ENCODE measurements at regions not wholly inside any gene's neighbourhood (a gene's known extent, or its start where the extent isn't known, plus 50 kb on each side); places are given as distances from the start of the nearest gene placed in this dataset.

DNA sequence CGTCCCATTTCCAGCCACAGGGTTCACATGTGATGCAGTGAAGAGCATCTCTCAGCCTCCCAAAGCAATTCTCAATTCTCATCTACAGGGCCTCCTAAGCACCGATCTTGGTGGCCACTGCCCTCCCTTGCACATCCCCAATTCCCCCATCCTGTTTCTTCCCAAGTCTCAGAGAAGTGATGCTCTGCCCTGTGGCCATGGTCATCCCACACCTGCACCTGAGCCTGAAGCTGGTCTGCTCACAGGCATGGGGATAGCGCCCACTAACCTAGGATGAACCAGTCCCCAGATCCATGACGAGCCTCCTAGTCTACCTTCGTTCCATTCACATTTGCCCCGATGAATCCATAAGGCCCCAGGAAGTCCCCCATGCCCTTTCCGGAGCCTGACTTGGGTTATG lies 201.5 kb downstream of the UACA start:
- peaks cover 4% of the 10 kb centered on the region; the same call in 1 of the 2 replicates for H3K27me3 ChIP-seq (ENCODE audit: insufficient read depth, low read length)
- no peak overlapping the region for H3K27ac ChIP-seq (ENCODE audit: low read depth, low read length)
- H3K9ac ChIP-seq (ENCODE audit: low read length): no peak overlapping the region
- H3K9me2 ChIP-seq (ENCODE audit: insufficient read depth): no peaks in the 10 kb centered on the region
- no TSS peak for BruUV-seq (replicated peaks)
- H2AFZ ChIP-seq (ENCODE audit: low read depth, low read length, poor library complexity, severe bottlenecking): no peak overlapping the region
- H3K9me3 ChIP-seq (ENCODE audit: control insufficient read depth in 1 of 2, insufficient read depth in 1 of 2, low read depth in 1 of 2, low read length in 2 of 2): no peaks in the 10 kb centered on the region
- DNase-seq (ENCODE audit: low read depth, low spot score) (no peak), ATAC-seq (no peak)
- no peaks in the 10 kb centered on the region for H3K36me3 ChIP-seq (ENCODE audit: control insufficient read depth in 1 of 2, insufficient read depth in 2 of 2, low read length in 2 of 2)
- no peak overlapping the region for H3K4me3 ChIP-seq (replicated peaks in 1 of 2; ENCODE audit: low read depth in 1 of 2, low read length in 2 of 2)
- ChIA-PET RAD21 (ENCODE audit: low non-redundant PET in 1 of 2, low total read pairs in 2 of 2, uncharacterized antibody in 2 of 2, unreplicated experiment in 2 of 2) (no interaction called here), CTCF (interaction anchor here (1.1 kb wide), 1 partner anchor 161 kb away, joined by 3 read pairs; no protein-coding TSS in a partner anchor), POLR2A (no interaction called here)
- H4K20me1 ChIP-seq (ENCODE audit: insufficient read depth): no peaks in the 10 kb centered on the region
- TF ChIP-seq POLR2A (IDR thresholded peaks at IDR 0.05; ENCODE audit: borderline replicate concordance, extremely low read depth, insufficient read depth, insufficient read length): no peak
- TF ChIP-seq, protein P1, sequence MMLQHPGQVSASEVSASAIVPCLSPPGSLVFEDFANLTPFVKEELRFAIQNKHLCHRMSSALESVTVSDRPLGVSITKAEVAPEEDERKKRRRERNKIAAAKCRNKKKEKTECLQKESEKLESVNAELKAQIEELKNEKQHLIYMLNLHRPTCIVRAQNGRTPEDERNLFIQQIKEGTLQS (IDR thresholded peaks at IDR 0.05): no peak
- no peak for TF ChIP-seq ZFX (IDR thresholded peaks at IDR 0.05)
- TF ChIP-seq EGR1 (IDR thresholded peaks at IDR 0.05; ENCODE audit: low read depth): no peak
- TF ChIP-seq CEBPB (IDR thresholded peaks at IDR 0.05; ENCODE audit: low read depth): no peak
- no peak for TF ChIP-seq FOSL1 (IDR thresholded peaks at IDR 0.05; ENCODE audit: low read depth)
- TF ChIP-seq EZH2phosphoT487 (IDR thresholded peaks at IDR 0.05; ENCODE audit: borderline replicate concordance): no peak
- TF ChIP-seq, protein P2, sequence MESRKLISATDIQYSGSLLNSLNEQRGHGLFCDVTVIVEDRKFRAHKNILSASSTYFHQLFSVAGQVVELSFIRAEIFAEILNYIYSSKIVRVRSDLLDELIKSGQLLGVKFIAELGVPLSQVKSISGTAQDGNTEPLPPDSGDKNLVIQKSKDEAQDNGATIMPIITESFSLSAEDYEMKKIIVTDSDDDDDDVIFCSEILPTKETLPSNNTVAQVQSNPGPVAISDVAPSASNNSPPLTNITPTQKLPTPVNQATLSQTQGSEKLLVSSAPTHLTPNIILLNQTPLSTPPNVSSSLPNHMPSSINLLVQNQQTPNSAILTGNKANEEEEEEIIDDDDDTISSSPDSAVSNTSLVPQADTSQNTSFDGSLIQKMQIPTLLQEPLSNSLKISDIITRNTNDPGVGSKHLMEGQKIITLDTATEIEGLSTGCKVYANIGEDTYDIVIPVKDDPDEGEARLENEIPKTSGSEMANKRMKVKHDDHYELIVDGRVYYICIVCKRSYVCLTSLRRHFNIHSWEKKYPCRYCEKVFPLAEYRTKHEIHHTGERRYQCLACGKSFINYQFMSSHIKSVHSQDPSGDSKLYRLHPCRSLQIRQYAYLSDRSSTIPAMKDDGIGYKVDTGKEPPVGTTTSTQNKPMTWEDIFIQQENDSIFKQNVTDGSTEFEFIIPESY (IDR thresholded peaks at IDR 0.05; ENCODE audit: extremely low read depth, insufficient replicate concordance, low read length): no peak
- no peak for TF ChIP-seq RAD21 (IDR thresholded peaks at IDR 0.05; ENCODE audit: low read depth)
- no peak for TF ChIP-seq EZH2 (IDR thresholded peaks at IDR 0.05)
- no peak for TF ChIP-seq ZNF274 (IDR thresholded peaks at IDR 0.05; ENCODE audit: low read depth, low read length)
- TF ChIP-seq, protein P3, sequence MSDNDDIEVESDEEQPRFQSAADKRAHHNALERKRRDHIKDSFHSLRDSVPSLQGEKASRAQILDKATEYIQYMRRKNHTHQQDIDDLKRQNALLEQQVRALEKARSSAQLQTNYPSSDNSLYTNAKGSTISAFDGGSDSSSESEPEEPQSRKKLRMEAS (IDR thresholded peaks at IDR 0.05): no peak
- no peak for TF ChIP-seq JUND (IDR thresholded peaks at IDR 0.05)
- H3K4me1 ChIP-seq (ENCODE audit: control insufficient read depth in 1 of 2, insufficient read depth in 2 of 2, low read length in 2 of 2): no peaks in the 10 kb centered on the region
- intact Hi-C loops (cut with micrococcal nuclease): loop anchor here (10.0 kb wide), 1 partner anchor 163 kb away; no protein-coding TSS in a partner anchor
- no peaks in the 10 kb centered on the region for H3K79me2 ChIP-seq (ENCODE audit: insufficient read depth, low read length)
- H3K4me2 ChIP-seq (ENCODE audit: low read length): no peak overlapping the region
